ENCODE measurements at regions not wholly inside any gene's neighbourhood (a gene's known extent, or its start where the extent isn't known, plus 50 kb on each side); places are given as distances from the start of the nearest gene placed in this dataset.

- TF ChIP-seq POLR2AphosphoS5 (IDR thresholded peaks at IDR 0.05; ENCODE audit: insufficient read depth, low read depth, low read length) (no peak), POLR2A (IDR thresholded peaks at IDR 0.05; ENCODE audit: low read depth, low read length) (no peak), EZH2 (IDR thresholded peaks at IDR 0.05; ENCODE audit: borderline replicate concordance, low read depth, low read length, severe bottlenecking) (no peak), CTCF (IDR thresholded peaks at IDR 0.05; ENCODE audit: extremely low read depth in 1 of 2, insufficient read depth in 1 of 2, low read depth in 1 of 2, low read length in 2 of 2) (no peak), FOS (IDR thresholded peaks at IDR 0.05; ENCODE audit: borderline replicate concordance, insufficient read depth, low read length) (no peak), JUN (IDR thresholded peaks at IDR 0.05; ENCODE audit: borderline replicate concordance, insufficient read depth, insufficient read length, low read depth) (no peak), MYC (IDR thresholded peaks at IDR 0.05; ENCODE audit: low read depth, low read length) (no peak)
These were observed 169.7 kb upstream of the ATP2B1 start for GRCh38 chr12:89878327-89878726.
